ENCODE measurements at regions not wholly inside any gene's neighbourhood (a gene's known extent, or its start where the extent isn't known, plus 50 kb on each side); places are given as distances from the start of the nearest gene placed in this dataset.
"Not testable (repeated sequence)": the region's sequence is repeated elsewhere in the genome, so short reads cannot be mapped to it uniquely, and the experiment has no call there.

GRCh38 chr2:37575780-37576179 lies 95.7 kb downstream of the CDC42EP3 start:
- DNase-seq = no peak
- H3K4me3 ChIP-seq (ENCODE audit: low read depth, low read length) = no peak overlapping the region
- H3K4me1 ChIP-seq = peaks cover 12% of the 10 kb centered on the region
- H3K36me3 ChIP-seq = no peaks in the 10 kb centered on the region
- peak; percentile 24; the same call in 1 of the 2 replicates for TF ChIP-seq CTCF (IDR thresholded peaks at IDR 0.05; ENCODE audit: low read depth, low read length)
- H3K9me3 ChIP-seq = no peaks in the 10 kb centered on the region
- no peaks in the 10 kb centered on the region for H3K27me3 ChIP-seq

GRCh38 chr2:37576194-37576593 lies 95.2 kb downstream of the CDC42EP3 start:
- not testable (repeated sequence) for H3K4me1 ChIP-seq; H3K9me3 ChIP-seq; H3K4me3 ChIP-seq (ENCODE audit: low read depth, low read length); H3K27me3 ChIP-seq; DNase-seq; H3K36me3 ChIP-seq

GRCh38 chr2:37576831-37577230 lies 94.6 kb downstream of the CDC42EP3 start:
- Histone ChIP-seq H3K36me3 (no peaks in the 10 kb centered on the region), H3K4me1 (peaks cover 7% of the 10 kb centered on the region), H3K27me3 (no peaks in the 10 kb centered on the region), H3K9me3 (no peaks in the 10 kb centered on the region), H3K4me3 (ENCODE audit: low read depth, low read length) (no peak overlapping the region)
- TF ChIP-seq CTCF (IDR thresholded peaks at IDR 0.05; ENCODE audit: low read depth, low read length) = no peak
- DNase-seq = no peak

GRCh38 chr2:37579192-37579713 lies 92.2 kb downstream of the CDC42EP3 start:
- DNase-seq = no peak
- no peak for TF ChIP-seq CTCF (IDR thresholded peaks at IDR 0.05; ENCODE audit: low read depth, low read length)
- no peaks in the 10 kb centered on the region for H3K36me3 ChIP-seq
- H3K4me3 ChIP-seq (ENCODE audit: low read depth, low read length) = no peak overlapping the region
- H3K27me3 ChIP-seq = no peaks in the 10 kb centered on the region
- H3K9me3 ChIP-seq = no peaks in the 10 kb centered on the region
- peaks cover 25% of the 10 kb centered on the region for H3K4me1 ChIP-seq

GRCh38 chr2:37579949-37580348 lies 91.5 kb downstream of the CDC42EP3 start:
- not testable (repeated sequence) for H3K4me3 ChIP-seq (ENCODE audit: low read depth, low read length); H3K27me3 ChIP-seq; H3K9me3 ChIP-seq; H3K36me3 ChIP-seq; DNase-seq
- H3K4me1 ChIP-seq = peaks cover 32% of the 10 kb centered on the region

- Histone ChIP-seq H3K9me3 (no peaks in the 10 kb centered on the region), H3K4me3 (ENCODE audit: low read depth, low read length) (no peak overlapping the region), H3K36me3 (no peaks in the 10 kb centered on the region), H3K27me3 (no peaks in the 10 kb centered on the region), H3K4me1 (peaks cover 47% of the 10 kb centered on the region)
- DNase-seq = no peak
- no peak for TF ChIP-seq CTCF (IDR thresholded peaks at IDR 0.05; ENCODE audit: low read depth, low read length)
Observed at GRCh38 chr2:37581433-37581832, 90.0 kb downstream of the CDC42EP3 start.

- DNase-seq = no peak
- Histone ChIP-seq H3K4me3 (ENCODE audit: low read depth, low read length) (no peak overlapping the region), H3K9me3 (no peaks in the 10 kb centered on the region), H3K36me3 (no peaks in the 10 kb centered on the region), H3K4me1 (peaks cover 52% of the 10 kb centered on the region), H3K27me3 (no peaks in the 10 kb centered on the region)
- no peak for TF ChIP-seq CTCF (IDR thresholded peaks at IDR 0.05; ENCODE audit: low read depth, low read length)
Observed at GRCh38 chr2:37582481-37583220, 88.8 kb downstream of the CDC42EP3 start.

Data from BE2C (cell line).